ENCODE measurements at regions not wholly inside any gene's neighbourhood (a gene's known extent, or its start where the extent isn't known, plus 50 kb on each side); places are given as distances from the start of the nearest gene placed in this dataset.

DNA sequence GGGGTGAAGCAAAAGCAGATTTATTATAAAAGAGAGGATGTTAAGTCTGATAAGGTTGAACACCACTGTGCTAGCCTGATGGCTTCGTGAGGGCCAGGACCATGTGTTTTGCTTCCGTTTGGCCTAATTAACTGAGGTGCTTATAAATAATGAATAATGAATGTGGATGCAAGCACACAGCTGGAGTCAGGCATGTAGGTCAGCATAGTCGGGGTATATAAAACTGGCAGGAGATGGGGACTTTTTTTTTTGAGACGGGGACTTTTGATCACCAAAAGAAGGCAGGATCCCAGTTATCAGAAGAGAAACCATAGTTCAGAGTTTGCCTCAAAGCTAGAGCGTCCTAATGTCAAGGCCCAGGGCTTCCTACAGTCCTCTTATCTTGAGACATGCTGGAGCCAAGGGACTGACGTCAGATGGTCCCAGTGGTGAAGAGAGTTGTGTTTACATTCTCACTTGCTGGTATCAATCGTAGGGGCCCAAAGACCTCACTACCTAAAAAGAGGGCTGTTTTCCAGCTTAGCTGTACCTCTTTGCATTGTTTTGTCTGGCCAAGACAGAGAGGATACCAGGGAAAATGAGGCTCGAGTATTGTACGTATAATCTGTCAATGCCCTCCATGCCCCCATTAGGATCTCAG lies 50.4 kb downstream of the RTL9 start:
- DNase-seq (ENCODE audit: low spot score): no peak

DNA sequence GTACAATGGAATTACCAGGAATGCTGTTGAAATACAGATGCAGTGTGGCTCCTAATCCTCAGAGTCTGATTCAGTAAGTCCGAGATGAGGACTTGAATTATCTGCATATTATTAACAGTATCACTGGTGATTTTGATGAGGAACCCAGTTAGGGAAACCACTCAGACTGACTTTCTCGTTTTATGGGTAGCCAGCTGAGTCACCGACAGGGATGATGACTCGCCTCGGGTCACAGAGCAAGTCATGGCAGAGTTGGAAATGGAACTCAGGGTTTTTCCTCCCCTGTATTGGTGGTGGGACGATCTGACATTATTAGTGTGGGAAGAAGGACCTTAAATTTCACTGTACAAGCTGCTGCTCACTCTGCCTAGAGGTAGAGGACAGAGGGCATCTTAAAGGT lies 51.3 kb downstream of the RTL9 start:
- DNase-seq (ENCODE audit: low spot score): no peak

DNA sequence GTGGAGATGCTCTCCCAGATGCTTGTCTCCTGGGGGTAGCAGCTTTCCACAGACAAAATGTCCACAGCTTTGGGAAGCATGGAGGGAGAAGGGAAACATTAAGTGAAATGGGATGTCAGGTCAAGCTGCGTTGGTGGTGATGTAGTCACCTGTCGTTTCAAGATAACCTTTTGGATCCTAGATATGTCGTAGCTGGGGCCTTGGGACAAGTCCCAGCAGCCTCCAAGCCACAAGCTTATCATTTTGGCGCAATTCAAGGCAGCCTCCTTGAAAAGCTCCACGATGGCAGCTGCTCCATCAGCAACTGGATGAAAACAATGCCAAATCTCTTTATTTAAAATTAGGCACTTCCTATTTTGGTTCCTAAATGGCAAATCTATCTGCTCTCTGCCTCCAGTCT lies 52.0 kb downstream of the RTL9 start:
- no peak for DNase-seq (ENCODE audit: low spot score)

DNA sequence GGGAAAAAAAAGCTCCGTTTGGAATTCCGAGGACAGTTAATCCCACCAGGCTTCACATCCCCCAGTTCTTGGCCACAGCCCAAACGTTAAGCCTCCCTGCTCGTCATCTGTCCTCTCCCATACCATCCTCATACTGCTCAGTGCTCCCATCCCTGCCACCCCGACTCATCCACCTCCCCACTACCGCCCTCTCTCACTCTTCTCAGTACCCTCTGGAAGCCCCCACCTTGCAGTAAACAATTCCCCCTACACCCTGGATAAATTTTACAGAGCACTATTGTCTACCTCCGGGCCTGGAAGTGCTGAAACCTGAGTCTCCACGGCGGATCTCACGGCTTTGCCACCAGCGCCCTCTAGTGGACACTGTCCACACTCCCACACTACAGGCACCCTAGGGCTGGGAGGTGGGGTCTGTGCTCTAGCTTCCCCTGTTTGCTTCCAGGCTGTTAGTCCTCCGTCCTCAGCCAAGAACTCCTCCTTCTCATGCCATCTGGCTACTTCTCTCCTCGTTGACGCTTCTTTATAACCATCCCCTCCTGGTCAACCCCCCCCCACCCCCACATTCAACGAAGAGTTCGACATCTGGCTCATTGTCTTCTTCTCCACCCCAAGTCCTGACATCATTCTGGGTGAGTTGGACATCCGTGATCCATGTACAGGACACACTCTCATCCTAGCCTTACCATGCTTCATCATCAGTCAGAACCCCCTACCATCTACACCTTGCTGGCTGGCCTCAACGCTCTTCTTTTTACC lies 54.5 kb downstream of the RTL9 start:
- DNase-seq (ENCODE audit: low spot score): peak; percentile 37

DNA sequence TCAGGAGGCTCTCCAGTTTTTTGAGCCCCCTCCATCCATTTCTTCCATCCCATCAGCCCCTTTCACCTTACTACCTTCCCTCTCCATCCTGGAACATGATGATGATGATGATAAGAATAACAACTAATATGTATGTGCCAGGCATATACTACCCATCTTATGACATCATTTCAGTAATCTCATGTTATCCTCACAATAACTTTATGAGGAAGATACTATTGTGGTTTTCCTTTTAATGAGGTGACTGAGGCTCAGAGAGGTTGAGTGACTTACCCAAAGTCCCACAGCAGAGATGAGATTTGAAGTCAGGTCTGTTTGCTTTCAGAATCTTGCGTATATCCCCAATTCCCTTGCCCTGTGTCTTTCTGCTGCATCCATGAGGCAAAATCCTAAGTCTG lies 55.1 kb downstream of the RTL9 start:
- no peak for DNase-seq (ENCODE audit: low spot score)

DNA sequence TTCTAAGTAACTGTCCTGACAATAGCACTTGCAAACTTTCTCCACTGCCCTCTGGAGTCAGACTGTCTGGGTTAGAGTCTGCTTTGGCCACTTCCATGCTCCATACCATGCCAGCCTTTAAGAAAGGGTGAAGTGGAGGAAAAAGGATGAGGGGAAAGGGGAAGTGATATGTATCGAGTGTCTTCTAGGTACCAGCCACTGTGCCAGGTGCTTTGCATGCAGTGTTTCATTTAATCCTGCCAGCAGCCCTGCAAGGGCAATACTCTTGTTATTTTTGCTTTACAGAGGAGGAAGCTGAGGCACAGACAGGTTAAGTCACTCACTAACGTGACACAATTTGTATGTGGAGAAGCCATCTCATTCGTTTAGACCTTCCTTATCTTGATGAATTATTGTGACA lies 55.6 kb downstream of the RTL9 start:
- no peak for DNase-seq (ENCODE audit: low spot score)

DNA sequence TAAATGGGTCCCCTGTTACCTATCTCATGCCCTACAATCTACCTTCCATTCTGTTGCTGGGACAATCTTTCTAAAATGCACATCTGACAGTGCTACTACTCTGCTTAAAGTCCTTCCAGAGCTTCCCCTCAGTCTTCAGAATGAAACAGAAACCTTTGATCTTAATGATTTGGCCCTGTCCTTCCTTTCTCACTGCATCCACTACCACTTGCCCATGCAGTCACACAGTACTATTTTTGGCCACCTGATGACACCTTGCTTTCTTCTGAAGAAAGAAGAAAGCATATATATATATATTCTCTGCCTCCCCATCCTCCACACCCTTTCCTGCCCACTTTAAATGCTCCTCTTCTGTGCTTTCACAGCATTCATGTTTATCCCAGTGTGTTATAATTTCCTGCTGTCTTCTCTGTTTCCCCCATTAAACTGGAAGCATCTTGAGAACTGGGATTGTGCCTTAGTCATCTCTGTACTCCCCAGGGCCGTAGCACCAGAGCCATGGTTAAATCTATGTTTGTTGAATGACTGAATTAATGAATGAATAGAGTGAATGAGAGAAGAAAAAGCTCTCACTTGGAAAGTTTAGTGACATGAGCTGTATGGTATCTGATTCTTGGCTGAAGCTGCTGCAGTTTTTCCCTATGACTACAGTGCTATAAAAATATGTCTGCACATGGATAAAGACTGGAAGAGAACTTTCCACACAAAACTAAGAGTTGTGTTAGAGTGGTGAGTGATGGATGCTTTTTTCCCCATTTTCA lies 56.2 kb downstream of the RTL9 start:
- no peak for DNase-seq (ENCODE audit: low spot score)

DNA sequence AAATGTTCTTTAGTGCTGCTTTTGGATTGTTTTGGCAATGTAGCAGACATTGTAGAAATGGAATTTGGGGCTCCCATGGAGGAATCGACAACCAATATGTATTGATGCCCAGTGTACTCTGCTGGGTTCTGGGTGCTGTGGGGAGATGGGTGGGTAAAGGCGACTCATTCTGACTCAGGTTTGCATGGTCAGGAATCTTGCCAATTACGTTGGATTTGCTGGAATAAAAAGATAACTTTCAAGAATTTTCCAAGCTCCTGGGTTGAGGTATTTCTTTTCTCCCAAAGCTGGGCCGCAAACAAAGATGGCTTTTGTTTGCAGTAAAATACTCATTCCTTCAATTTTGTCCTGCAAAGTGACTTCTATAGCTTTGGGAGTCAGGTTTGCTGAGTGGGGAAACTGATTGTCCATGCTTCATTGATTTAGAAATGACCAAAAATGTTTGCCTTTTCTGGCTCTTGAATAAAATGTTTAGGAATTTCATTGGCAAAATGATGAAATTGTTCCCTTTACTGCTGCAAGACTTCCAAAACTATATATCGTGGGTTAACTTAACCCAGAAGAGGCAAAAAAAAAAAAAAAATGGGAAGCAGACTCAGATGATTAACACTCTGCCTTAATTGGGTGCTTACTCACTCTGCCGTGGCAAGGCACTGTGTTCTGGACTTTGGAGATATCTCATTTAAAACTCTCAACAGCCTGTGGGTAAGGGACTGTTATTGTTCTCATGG lies 57.0 kb downstream of the RTL9 start:
- DNase-seq (ENCODE audit: low spot score): no peak

DNA sequence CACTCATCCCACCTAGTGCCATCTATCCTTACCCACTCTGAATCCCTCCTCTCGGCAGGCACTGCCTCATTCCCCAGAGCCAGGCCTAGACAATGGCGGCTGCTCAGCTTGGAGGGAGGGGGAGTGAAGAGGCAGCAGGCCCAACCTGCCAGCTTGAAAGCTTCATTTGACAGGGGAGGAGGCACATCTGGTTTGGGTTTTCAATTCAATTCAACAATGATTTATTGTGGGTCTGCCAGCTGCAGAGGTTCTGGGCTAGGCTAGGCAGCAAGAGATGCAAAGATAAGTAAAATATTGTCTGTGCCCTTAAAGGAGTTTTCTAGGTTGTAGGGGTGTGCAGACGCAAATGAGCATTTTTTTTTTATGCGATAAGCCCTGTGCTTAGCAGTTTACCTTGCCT lies 58.5 kb downstream of the RTL9 start:
- DNase-seq (ENCODE audit: low spot score): peak; percentile 37

DNA sequence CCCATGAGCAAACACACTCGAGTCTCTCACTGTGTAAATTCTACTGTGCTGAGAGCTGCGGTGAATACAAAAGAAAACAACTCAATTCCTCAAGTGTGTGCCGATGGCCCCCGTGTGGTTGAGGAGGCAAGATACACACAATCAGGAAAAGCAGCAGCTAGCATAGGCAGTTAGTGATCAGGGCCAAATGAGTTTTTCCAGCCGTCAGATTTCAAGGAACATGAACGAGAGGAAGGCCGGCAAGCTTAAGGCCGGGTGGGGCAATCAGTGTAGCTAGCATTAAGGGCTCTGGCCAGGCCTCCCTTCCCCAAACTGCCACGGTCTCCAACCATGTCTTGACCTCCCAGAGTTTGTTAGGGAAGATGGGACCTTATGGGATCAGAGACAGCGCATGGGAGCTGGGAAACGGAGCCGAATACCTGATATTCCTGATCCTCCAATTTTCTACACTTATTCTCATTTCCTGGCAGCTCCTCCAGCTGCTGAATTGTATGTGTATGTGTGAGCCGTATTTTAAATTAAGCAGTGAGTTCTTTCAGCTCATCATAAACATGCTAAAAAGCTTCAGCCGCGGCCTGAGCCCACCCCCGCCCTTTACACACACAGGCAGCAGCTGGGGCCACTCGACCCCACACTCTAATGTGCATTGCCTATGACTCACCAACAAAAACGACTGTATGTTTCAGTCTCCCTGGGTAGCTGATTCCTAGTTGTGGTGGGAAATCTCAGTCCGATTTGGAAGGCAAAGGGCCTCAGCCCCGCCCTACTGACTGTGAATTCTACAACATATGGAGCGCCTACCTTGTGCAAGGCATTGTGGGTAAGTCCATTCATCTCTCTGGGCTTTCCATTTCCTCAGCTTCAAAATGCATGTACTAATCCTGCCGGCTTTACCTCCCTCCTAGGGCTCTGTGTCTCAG lies 59.9 kb downstream of the RTL9 start:
- DNase-seq (ENCODE audit: low spot score): peak; percentile 55

DNA sequence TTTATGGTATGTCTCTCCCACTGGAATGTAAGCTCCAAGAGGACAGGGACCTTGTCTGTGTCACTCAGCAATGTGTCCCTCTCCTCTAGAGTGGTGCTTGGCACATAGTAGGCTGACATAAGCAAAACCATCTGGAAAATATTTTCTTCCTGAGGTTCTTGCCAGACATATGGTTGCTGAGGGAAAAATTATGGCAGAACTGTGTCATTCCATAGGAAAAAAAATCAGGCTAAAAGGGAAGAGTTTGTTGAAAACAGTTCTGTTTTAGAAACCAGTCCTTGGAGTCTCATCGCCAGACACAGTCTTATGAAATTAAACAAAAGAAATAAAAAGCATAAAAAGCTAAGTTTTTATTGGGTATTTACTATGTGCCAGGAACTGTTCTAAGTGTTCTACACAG lies 60.9 kb downstream of the RTL9 start:
- no peak for DNase-seq (ENCODE audit: low spot score)

DNA sequence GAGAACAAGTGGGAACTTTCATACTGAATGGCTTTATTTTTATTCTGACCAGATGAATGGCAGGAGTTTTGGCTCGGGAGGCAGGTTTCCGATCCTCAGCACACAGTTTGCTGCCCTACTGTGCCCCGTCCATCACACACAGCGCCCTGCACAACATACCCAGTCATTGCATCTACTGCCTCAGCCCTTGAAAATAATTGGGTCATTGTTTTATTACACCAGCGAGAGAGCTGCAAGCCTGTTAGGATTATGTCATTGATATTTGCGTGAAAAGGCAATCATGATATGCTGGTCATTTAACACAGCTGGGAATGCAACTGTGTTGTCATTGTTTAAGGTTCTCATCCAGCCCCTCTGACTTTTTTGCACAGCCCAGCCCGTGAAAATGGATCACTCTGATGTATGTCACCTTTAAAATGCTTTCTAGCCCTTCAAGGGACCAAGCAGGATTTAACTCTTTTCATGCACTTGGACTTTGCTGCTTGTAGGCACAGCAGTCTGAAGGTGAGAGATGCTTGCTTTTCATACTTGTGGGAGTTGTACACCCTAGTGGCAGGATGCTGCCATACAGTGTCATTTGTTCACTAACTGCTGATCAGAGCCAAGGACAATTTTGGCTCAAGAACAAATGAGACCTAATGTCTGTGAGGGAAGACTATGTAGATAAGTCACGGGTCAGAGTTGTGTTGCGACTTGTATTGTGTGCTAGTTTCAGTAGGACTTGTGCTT lies 62.3 kb downstream of the RTL9 start:
- peak; percentile 84 for DNase-seq (ENCODE audit: low spot score)

DNA sequence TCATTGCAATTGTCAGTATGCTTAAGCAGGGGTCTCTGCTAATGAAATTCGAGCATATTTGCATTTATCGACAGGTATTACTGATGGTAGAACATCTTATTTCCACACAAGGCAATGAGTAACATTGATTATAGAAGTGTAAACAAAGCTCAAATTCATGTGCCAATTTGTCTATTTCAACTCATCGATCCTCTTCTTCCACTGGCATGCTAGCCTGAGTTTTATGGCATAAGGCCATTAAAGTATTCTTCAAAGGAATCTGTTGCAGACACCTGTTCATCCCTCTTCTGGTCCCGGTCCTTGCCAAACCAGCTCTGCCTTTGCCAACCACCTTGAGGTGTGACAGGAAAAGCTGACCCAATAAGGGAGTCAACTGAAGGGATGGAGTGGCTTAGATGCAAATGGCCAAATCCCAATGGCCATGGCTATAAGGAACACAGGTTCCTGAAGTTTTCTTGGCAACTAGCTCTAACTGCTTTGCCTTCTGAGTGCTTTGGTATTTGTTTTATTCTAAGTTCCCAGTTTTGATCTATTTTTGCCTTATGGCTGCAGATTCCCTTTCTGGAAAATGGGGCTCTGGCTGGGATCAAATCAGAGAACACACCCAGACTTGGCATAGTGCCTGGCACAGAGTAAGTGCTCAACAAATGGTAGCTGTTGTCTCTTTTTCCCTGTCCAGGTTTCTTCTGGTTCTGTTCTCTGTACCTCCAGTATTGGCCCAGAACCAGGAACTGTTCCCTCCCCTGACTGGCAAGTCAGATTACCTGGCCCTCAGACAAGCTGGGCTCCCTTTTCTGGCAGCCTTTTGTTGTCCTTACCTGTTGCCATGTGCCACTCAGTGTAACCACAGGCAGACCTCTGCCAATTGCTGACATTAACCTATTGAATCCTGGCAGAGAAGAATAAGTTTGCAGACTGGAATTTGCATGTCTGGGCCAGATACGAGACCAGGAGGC lies 63.1 kb downstream of the RTL9 start:
- DNase-seq (ENCODE audit: low spot score): no peak

DNA sequence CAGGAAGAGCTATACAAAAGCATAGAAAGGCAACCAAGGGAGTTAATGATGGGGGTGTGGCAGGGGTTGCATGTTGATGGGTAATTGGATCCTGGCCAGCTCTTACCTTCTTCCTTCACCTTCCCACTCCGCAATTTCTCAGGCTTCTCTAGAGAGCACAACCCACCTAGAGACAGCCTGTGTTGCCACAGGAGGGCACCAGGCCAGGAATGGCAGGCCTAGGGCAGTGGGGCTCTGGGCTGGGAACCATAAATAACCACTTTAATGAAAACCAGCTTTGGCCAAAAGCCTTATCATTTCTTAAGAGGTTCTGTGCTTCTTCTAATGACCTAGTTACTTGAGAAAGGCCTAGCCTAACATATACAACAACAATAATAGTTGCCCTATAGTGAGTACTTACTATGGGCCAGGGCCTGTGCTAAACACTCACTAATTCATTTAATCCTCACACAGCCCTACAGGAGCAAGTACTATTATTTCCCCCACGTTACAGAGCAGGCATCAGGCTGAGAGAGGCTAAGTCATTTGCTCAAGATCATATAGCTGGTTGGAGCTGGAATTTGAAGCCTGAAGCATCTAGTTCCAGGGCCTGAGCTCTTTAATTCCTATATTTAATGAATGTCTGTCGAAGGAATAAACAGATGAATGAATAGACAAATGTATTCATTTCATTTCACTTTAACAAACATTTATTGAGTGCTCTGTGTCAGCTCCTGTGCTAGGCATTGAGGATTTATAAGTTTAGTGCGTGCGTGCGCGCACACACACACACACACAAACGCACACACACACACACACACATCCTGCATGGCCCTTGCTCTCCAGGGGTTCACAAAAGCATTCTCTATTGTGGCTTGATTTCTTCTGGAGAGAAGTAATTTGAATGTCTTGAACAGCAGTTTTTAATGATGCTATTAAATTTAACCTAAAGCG lies 66.8 kb downstream of the RTL9 start:
- no peak for DNase-seq (ENCODE audit: low spot score)

DNA sequence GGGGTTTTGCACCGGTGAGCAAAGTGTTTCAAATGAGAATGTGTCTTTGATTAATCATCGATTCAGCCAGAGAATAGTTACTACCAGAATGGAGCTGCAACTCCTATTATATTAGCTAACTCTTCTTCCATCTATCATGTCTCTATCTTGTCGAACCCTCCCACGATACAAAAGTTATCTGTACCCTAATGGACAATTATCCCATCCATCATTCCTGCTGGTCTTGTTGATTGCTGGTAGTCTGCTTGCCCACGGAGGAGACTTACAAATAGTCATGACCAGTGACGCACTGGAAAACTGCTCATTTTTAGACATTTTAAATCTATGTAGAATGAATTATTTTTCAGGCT lies 67.5 kb downstream of the RTL9 start:
- no peak for DNase-seq (ENCODE audit: low spot score)

DNA sequence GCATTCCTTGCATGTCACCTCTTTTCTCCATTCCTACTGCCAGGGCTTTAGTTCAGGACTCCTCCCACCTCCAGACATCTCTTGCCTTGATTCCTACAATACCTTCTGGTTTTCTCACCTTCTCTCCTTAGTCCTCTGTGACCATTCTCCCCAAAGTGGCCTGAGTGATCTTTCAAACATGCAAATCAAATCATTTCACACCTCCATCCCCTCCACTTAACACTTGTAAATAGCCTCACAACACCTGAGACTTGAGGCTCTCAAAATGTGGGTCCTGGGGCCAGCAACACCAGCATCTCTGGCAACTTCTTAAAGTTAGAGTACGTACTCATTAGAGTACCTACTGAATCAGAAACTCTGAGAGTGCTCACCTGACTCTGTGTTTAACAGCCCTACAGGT lies 68.4 kb downstream of the RTL9 start:
- DNase-seq (ENCODE audit: low spot score): no peak

DNA sequence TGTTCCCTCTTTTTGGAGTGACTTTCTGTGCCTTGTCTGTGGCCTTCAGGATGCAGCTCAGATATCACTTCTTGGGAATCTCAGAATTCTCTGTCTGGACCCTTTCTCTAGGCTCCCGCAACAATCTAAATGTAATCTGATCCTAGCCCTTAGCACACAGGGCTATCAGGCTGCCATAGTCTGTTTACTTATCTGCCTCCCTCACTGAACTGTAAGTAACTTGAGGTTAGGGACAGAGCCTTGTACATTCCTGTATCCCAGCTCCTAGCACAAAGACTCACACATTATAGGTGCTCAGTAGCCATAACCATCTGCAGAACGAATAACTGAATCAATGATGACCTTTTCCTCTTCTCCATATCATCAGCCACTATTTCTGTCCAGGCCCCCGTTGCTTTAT lies 69.5 kb downstream of the RTL9 start:
- no peak for DNase-seq (ENCODE audit: low spot score)

DNA sequence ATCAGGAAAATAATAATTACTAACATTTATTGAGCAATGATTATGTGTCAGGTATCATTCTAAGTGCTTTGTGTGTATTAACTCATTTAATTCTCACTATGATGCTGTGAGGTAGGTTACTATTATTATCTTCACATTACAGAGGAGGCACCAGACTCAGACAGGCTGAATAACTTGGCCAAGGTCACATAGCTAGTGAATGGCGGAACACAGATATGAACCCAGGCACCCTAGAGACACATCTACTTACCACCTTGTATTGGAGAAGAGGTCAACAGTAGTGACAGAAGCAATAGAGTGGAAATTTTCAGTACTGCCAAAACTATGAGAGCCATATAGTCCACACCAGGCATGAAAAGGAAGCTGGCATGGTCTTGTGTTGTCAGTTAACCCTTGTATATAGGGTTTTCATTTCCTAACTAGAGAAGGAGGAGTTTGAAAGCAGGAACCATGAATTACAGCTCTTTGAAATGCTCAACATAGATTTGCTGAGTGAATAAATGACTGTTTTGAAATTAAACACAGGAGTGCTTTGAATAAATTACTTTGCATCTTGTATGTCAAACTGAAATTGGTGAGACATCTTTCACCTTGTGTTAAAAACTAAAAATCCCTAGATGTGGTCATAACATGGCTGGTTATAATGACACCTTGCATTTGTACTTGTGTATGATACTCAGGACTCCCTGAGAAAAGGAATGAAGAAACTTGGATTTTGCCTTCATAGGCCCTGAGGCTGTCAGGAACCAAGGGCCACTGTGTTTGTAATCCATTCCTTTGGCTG lies 71.8 kb downstream of the RTL9 start:
- no peak for DNase-seq (ENCODE audit: low spot score)

All from pons (tissue), 1 donor.